Muscle of back (tissue), 3 donors: ENCODE measurements at regions not wholly inside any gene's neighbourhood (a gene's known extent, or its start where the extent isn't known, plus 50 kb on each side); places are given as distances from the start of the nearest gene placed in this dataset.
A peak's percentile ranks its signal among the peaks of the same experiment; 100 is the strongest.
"Not testable (repeated sequence)": the region's sequence is repeated elsewhere in the genome, so short reads cannot be mapped to it uniquely, and the experiment has no call there.

ENCODE experiments used
- DNase-seq, 3 donors: peaks; one replicate each; pipeline versions ENCODE4 v3.0.0 to v3.0.0-alpha.2; 2013

DNA sequence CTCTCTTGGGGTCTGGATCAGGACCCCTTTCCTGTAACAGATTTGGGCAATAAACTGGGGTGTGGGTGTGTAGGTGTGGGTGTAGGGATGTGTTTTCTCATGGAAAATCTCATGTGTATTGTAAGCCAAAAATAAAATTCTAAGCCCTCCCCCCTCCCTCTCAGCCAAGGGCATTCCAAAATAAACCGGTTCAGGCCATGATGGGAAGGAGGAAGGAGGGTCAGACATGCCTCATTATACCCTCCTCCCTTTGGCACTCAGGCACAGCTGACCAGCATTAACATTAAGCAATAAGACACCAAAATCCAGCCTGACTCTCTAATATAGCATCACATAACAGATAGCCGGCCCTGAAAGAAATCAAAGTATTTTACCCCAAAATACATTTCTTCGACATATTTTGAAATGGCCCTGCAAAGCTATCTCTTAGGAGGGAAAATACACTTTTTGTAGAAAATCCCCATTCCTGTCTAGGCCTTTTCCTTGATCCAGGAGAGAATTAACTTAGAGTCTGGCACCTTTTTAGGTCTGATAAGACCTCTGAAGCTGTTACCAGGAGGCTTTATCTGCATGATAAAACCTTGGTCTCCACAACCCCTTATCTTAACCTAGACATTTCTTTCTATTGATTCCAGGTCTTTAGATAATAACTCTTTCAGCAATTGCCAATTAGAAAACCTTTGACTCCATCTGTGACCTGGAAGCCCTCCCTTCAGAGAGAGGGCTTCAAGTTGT lies 128.7 kb upstream of the COL5A2 start:
- no peak for DNase-seq

DNA sequence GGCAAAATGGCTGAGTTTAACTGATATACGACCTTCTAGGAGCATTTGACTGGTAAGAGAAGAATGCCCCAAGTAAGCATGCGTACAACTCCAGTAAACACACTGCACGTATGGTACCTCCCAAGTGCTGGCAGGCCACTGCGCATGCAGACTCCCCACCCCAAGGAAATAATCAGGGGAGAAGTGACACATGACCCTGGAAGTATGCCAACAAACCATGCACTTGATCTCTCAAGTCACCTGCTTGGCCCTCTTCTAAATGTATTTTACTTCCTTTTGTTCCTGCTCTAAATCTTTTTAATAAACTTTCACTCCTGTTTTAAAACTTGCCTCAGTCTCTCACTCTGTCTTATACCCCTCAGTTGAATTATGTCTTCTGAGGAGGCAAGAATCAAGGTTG lies 129.8 kb upstream of the COL5A2 start:
- DNase-seq = no peak

DNA sequence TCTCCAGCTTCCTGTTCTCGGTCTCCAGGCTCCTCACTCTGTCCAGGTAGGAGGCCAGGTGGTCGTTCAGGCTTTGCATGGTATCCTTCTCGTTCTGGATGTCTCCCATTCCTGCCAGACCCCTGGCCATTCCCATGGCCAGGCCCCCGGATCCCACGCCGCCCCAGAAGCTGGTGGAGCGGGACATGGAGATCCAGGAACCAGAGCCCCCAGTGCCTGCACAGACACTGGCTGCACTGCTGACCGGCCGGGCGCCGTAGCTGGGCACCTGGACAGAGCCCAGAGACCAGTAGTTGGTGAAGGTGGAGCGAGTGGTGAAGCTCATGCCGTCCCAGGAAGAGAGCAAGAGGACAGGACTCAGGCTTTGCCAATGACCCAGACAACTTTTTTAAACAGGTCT lies 129.1 kb upstream of the WDR75 start:
- no peak for DNase-seq

DNA sequence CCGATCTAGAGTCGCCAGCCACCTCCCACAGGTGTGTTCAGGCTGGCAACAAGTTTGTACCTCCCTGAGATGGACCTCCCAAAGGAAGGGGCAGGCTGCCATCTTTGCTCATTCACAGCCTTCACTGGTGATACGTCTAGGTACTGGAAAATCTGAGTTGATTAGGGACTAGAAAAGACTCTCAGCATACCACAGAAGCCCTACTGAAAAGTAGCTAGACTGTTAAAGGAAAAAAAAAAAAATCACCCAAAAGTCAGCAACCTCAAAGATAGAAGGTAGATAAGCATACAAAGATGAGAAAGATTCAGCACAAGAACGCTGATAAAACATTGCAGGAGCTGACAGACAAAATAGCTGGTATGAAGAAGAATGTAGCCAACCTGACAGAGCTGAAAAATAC lies 128.6 kb upstream of the WDR75 start:
- no peak for DNase-seq

DNA sequence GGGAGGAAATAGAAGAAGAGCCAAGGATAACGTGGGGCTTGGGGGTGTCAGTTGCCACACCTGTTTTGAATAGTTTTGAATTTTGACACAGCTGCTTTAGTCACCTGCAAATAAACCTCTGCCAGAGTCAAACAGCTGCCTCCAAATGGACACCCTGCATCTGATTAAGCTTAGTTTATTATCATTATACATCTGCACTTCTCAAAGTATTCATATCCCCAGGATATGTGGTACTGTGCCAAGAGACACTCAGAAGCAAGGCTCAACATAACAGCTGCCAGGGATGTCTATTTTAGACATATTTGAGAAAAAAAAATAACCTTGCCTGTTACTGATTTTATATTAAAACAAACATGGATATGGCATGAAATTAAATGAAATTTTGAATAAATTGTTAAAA lies 122.5 kb upstream of the WDR75 start:
- DNase-seq = no peak

DNA sequence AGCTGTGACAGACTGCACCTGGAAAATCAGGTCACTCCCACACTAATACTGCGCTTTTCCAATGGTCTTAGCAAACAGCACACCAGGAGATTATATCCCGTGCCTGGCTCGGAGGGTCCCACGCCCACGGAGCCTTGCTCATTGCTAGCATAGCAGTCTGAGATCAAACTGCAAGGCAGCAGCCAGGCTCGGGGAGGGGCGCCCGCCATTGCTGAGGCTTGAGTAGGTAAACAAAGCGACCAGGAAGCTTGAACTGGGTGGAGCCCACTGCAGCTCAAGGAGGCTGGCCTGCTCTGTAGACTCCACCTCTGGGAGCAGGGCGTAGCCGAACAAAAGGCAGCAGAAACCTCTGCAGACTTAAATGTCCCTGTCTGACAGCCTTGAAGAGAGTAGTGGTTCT lies 121.8 kb upstream of the WDR75 start:
- not testable (repeated sequence) for DNase-seq

DNA sequence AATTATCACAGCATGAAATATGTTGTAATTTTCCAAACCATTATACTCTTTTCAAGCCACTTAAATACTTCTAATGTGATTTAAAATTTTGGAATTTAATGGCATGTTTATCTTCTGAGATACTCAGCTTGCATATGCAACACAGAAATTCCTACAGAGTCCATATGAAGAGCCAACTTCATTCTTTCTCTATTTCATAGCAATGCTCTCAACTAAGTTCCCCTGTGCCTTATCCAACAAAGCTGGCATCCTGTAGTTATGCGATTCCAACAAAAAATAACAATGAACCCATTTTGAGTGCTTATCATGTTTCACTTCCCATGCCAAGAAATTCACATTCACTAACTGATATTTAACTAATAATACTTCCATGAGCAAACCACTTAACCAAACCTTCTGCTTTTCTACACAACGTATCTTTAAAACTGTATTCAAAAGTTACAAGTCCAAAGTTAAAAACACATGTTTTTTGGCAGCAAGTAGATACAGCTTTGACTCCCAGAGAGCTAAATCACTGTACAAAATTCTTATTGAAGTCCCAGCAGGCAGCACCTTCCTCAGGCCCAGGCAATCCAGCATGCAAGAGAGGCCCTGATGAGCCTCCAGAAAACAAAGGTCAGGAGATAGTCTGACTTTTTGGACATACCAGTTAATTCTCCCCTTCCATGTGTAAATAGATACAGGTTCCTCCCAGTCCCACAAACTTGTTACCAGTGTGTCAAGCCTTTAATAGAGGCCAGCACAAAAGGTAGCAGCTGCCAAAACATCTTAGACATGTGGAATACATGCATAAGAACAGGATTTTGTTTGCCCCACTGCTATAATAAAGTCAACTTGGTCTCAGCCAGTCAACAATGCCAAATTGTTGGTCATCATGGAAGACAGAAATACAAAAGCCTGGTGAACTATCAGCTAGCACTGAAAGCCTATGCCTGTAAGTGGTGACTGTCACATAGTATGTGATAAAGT lies 113.1 kb upstream of the WDR75 start:
- peak; percentile 54 to 75 (median 64) for DNase-seq

DNA sequence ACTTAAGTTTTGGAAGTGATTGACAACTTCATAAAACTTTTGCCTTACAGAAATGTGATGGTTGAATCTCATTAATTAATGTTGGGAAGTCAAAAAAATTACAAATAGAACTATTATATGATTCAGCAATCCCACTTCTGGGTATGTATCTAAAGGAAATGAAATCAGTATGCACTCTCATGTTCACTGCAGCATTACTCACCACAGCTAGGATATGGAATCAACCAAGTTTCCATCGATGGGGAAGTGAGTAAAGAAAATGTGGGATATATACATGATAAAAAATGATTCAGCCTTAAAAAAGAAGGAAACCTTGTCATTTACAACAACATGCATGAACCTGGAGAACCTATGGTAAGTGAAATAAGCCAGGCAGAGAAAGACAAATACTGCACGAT lies 112.4 kb upstream of the WDR75 start:
- peak in 1 of 3 donors; percentile 58 for DNase-seq

DNA sequence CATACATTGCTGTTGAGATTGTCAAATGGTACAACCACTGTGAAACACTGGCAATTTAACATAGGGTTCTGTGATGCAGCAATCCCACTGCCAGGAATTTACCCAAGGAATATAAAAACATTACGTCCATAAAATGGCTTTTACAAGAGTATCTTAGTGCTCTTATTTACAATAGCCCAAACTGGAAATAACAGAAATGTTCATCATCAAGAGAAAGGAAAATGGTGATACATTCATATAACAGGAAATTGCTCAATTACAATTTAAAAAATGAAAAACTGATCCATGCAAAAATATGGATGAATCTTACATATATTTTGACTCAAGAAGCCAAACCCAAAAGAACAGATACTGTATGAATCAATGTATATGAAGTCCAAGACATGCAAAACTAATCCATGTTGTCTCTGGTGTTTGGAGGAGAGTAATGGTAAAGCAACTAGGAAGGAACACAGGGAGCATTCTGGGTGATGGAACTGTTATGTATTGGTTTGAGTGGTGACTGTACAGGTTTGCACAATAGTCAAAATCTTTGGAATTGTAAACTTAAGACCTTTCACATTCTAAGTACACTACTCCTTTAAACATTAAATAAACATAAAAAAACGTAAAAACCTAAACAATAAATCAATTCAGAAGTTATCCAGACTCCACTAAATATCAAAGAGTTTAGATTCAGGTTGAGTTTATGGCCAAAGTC lies 104.8 kb upstream of the WDR75 start:
- no peak for DNase-seq

DNA sequence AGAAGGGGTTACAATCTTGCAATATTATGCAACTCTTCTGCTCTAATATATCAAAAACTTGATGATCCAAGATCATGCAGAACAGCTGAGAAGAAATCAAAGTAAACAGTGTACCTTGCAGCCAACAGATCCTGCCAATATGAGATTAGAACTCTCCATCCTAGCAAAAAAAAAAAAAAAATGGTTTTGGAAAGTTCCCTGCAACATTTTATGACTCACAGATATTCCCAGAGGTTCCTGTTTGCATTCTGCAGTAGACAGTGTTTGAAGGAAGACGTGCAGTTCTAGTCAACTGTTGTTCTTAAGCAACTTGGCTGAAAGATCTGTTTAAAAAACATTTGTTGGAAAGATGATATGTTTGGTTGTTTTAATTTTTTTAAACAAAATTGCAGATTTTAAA lies 103.6 kb upstream of the WDR75 start:
- peak; percentile 82 to 93 (median 84) for DNase-seq

DNA sequence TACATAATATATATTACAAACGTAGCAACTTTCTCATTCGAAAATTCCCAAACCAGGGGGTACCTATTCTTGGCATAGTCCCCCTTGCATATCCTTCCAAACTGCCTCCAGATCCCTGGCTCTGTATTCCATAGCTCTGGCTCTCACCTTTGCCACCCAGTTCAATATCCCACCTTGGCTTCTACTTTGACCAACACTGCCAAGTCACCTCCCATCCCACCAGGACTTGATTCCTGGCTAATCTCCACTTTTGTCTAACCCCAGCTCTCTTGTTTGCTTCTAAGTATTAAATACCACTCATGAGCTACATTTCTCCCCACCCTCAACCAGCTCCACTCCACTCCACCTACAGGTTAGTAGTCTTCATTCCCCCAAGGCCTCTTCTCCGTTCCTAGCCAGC lies 103.2 kb upstream of the WDR75 start:
- DNase-seq = peak; percentile 18 to 85 (median 53)

DNA sequence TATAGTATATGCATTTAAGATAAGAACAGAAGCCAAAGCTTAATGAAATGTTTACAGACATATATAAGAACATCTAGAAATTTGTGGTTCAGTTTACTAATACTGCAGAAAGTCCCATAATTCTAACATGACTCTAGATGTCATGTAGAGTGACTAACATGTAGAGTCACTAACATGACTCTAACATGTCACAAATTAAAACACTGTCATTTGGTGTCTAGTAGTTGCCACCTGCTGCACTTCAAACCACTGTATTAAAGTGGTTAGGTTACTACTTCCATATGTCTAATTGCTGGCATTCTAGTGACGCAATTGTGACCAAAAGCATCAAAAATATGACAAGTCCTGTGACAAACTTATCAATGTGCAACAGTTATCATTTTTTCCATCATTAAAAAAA lies 100.2 kb upstream of the WDR75 start:
- no peak for DNase-seq

DNA sequence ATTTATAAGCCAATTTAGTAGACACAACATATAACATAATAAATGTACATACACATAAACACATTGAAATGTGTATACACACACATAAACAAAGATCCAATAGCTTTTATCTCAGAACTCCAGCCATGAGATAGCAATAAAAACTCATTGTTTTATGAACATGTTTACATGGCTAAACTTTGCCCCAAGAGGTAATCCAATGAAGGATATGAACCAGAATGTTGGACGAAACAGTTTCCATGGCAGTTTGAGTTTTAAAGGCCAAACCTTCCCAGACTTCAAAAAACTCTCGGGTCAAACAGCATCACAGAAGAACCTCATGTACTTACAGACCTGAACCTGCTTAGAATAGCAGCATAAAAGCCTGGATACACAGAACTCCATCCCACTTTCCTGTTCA lies 97.2 kb upstream of the WDR75 start:
- no peak for DNase-seq

DNA sequence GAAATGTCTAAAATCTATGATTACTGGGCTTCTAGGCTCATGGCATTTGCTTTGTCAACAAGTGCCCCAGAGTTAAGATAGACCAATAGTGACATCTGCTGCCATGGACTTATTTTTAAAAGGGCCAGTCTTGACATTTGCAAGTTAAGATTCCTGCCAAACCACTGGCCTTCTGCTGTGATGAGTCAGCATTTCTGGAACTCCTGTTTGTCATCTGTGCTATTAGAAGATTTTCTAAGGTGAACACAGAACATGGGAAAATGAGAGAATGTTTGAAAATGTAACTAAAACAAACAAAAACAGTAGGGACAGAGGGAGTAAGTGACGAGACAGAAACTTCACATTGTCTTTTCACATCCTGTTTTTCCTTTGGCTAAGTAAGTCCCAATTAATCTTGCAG lies 93.7 kb upstream of the WDR75 start:
- peak; percentile 83 to 93 (median 90) for DNase-seq

DNA sequence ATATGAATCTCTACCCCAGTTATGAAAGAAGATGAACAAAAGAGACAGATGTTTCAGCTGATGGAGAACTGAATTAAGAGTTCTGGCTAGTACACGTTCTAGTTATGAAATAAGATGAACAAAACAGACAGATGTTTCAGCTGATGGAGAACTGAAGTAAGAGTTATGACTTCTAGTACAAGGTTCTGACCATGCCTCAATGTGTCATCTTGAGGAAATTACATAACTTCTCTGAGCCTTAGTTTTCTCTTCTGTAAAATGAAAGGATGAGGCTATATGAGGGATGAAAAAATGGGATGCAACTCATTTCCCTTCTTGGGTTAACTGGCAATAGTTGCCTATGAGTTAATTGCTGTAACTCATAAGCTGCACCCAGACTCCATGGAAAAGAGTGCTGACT lies 92.9 kb upstream of the WDR75 start:
- DNase-seq = peak in 1 of 3 donors; percentile 19

DNA sequence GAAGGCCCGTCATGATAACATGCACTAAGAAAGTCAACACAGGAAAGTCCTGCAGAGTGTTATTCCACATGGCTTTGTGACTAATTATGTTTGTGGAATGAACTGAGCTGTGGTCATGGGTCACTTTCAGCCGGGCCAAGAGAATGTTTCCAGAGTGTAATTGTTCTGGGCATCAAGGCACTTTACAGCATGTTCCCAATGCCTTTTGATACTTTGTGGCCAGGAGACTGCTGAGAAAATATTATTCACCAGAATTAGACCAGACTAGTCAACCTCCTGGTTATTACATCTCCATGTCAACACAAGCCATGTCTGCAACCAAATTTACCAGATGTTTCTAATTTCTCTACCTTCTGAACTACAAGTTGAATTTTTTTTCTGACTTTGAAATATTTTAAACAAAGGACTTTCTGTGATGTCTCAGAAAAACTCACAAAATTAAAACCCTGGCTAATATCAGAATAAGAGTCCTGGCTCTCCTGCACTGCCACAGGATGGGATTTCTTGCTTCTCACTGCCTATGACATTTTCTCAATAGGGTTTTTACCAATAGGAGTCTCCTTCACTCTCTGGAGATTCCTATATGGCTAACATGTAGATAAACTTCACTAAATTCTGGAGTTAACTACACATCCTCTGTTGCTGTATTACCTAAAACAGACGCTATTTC lies 90.6 kb upstream of the WDR75 start:
- peak in 2 of 3 donors; percentile 28 to 71 for DNase-seq

DNA sequence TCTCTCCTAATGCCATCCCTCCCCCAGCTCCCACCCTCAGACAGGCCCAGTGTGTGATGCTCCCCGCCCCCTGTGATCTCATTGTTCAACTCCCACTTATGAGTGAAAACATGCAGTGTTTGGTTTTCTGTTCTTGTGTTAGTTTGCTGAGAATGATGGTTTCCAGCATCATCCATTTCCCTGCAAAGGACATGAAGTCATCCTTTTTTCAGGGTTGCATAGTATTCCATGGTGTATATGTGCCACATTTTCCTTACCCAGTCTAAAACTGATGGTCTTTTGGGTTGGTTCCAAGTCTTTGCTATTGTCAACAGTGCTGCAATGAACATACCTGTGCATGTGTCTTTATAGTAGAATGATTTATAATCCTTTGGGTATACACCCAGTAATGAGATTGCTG lies 89.3 kb upstream of the WDR75 start:
- DNase-seq = not testable (repeated sequence)

DNA sequence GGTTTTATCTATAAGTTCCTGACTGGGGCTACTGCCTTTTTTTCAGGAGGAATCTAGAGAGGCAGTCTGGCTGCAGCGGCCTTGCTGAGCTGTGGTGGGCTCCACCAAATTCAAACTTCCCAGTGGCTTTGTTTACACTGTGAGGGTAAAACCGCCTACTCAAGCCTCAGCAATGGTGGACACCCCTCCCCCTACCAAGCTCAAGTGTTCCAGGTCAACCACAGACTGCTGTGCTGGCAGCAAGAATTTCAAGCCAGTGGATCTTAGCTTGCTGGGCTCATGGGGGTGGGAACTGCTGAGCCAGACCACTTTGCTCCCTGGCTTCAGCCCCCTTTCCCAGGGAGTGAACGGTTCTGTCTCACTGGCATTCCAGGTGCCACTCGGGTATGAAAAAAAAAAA lies 83.9 kb upstream of the WDR75 start:
- not testable (repeated sequence) for DNase-seq

DNA sequence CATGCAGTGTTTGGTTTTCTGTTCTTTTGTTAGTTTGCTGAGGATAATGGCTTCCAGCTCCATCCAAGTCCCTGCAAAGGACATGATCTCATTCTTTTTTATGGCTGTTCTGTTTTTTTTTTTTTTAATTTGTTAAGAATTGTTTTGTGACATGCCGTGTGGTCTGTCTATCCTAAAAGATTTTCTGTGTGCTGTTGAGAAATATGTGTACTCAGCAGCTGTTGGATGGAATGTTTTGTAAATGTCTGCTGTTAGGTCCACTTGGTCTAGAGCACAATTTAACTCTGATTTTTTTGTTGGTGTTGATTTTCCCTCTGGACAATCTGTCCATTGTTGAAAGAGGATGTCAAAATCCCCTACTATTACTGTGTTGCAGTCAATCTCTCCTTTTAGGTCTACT lies 80.4 kb upstream of the WDR75 start:
- DNase-seq = no peak

DNA sequence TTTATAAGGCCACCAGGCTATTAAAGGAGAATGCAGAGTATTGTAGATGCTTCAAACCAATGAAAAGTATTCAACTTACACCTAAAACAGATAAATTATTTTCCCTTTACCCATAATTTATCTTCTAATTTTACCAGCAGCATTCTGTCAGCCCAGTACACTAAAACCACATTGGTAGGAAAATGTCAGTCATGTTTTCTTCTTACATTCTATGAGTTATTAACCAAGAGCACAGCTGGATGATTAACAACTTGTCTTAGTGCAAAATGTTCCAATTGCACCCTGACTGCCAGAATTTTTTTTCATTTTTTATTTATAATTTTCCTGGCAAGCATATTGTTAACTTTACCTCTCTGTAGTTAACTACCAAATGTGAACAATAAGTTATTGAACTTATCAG lies 79.0 kb upstream of the WDR75 start:
- peak in 1 of 3 donors; percentile 26 for DNase-seq

DNA sequence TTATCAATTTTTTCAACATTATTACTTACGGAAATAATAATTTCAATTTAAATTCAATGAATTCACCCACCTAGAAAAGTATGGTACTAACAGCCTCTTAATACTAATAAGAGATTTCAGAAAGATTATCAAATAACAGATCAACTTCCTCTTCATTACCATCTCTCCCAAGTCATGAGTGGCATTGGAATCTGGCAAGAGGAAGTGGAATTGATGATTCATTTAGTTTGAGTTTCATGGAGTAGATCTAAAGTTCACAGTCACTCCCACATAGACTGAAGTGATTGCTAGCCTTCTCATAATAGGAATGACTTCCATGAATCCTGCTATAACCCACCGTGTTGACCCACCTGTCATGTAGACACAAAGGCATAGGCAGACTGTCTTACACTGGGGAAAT lies 77.7 kb upstream of the WDR75 start:
- no peak for DNase-seq

DNA sequence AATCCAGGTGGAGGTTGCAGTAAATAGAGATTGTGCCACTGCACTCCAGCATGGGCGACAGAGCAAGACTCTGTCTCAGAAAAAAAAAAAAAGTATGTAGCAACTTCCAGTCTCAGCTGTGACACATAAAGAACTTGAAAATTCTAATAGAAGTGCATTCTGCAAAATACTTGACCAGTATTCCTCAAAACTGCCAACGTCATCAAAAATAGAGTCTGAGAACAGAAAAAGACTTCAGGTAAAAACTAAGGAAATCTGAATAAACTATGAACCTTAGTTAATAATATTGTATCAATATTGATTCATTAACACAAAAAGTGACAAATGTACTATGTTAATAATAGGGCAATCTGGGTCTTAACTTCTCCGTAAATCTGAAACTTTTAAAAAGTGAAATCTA lies 76.7 kb upstream of the WDR75 start:
- no peak for DNase-seq
